HG03159 (cell line): ENCODE measurements at regions not wholly inside any gene's neighbourhood (a gene's known extent, or its start where the extent isn't known, plus 50 kb on each side); places are given as distances from the start of the nearest gene placed in this dataset.

ENCODE experiments used
- ATAC-seq: cut with Tn5 transposase; IDR thresholded peaks from one replicate; pipeline ENCODE4 v1.9.1; 2021; ENCODE audit warnings: mild to moderate bottlenecking, moderate library complexity; ENCODE audit not compliant: unreplicated experiment

DNA sequence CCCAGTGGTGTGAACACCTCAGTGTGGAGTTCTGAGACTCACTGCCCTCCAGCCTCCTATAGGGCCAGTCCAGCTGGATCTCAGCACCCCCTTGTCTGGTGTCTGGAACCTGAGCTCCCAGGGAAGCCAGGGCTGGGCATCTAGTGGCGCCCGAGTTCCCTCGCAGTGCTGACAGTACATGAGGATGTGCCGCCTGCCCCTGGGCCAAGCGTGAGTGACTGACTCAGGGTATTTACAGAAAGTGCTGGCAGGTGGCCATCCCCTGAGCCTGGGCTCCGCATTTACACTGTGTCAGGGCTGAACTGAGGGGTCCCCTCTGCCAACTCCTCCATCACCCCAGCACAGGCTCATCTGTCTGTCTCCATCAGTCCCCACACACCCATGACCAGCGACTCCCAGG lies 185.3 kb downstream of the BRD1 start:
- no peak for ATAC-seq

DNA sequence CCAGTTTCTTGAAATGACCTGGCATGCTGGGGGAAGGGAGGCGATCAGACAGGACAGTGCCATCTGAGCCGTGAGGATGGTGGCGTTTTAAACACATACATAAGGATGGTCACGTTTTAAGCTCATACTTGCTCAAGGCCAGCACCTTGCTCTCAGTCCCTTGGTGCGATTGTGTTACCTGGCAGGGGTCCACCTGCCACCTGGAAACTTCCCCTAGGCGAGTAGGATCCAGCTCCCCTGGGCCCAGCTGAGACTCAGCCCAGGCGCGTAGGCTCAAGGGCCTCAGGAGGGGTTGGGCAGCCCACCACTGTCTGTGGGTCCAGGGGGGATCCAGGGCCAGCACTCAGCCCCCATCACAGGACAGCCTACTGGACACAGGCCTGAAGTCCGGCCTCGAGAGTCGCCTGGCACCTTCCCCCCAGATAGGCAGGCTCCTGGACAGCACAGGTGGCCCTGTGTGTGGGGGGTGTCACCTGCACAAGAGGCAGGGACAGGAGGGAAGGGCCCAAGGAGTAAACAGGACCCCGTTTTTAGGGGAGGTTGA lies 185.8 kb downstream of the BRD1 start:
- no peak for ATAC-seq

- ATAC-seq, result no peak
Observed at GRCh38 chr22:49640366-49641095, 187.1 kb downstream of the BRD1 start.

GRCh38 chr22:49639956-49640355 lies 187.7 kb downstream of the BRD1 start:
- ATAC-seq, result no peak

DNA sequence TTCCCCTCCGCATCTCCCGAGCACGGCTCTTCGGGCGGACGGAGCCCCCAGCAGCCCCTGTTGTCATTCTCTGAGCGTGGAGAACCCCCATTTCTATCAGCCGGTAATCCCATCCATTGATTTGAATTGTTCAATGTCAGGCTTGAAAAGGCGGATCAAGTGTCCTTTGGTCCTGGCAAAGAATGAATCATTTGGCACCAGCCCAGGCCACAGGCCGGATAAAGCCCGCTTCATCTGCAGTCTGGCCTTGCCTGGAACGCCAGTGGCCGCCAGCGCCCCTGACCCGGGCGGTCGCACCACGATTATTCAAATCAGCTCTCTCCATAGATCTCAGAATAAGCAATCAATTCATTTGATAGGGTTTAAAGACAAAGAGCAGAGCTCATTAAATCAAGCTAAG lies 188.9 kb downstream of the BRD1 start:
- ATAC-seq, result no peak

- ATAC-seq, result no peak
Observed at GRCh38 chr22:49638001-49638400, 189.7 kb downstream of the BRD1 start.

GRCh38 chr22:49637255-49637760 lies 190.4 kb downstream of the BRD1 start:
- ATAC-seq, result no peak

DNA sequence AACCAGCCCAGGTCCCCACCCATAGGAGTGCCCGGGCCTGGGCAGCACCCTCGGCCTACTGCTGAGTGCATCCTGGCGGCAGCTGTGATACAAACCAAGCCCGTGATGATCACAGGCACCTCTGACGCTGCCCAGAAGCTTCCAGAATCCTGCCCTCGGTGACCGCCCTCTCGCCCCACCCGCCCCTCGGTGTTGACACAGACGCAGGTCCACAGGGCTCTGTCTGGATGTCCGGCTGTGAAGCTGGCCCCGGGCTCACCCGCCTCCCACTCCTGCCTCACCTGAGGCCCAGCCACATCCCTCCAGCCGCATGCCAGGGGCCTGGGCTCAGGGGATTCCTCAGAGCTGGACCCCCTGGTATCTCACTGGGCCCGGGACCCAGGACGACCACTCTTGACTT lies 191.0 kb downstream of the BRD1 start:
- ATAC-seq, result no peak

DNA sequence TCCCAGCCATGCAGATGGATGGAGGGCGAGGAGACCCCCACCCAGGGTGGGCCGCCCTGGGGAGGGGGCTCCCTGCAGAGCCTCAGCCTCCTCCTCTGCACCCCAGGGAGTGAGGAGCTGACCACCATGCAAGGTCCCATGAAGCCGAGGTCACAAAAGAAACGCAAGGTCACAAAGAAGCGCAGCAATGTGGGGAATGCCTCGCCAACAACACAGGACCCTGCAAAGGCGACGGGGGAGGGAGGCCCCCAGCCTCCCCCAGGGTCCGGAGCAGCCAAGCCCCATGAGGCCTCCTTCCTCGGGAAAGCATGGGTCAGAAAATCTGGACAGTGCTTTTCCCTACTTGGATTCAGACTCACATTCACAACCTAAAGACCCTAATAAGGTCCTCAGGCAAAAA lies 191.5 kb downstream of the BRD1 start:
- no peak for ATAC-seq

- ATAC-seq, result no peak
Observed at GRCh38 chr22:49634006-49634772, 193.5 kb downstream of the BRD1 start.

GRCh38 chr22:49633010-49633324 lies 194.7 kb downstream of the BRD1 start:
- ATAC-seq, result no peak

GRCh38 chr22:49632199-49633009 lies 195.3 kb downstream of the BRD1 start:
- no peak for ATAC-seq

DNA sequence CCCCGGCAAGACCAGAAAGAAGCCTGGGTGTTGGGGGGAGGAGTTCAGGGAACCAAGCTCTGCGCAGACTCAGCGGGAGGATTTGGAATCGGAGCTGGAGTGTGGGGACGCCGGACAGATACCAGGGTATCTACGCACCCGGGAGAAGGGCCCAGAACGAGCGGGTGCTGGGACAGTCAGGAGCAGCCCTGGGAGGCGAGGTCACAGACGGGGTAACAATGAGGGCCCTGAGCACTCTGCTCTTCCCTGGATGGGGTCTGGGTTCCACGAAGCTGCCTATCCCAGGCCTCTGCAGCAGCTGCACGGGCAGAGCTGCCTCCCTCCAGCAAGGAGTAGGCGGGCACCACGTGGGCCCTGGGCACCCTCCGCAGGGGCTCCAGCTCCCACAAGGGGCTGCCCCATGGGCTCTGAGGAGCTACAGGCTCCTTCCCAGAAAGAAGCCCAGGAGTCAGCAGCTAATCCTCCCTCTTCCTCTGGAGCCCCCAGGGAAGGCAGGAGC lies 197.2 kb downstream of the BRD1 start:
- ATAC-seq, result no peak

DNA sequence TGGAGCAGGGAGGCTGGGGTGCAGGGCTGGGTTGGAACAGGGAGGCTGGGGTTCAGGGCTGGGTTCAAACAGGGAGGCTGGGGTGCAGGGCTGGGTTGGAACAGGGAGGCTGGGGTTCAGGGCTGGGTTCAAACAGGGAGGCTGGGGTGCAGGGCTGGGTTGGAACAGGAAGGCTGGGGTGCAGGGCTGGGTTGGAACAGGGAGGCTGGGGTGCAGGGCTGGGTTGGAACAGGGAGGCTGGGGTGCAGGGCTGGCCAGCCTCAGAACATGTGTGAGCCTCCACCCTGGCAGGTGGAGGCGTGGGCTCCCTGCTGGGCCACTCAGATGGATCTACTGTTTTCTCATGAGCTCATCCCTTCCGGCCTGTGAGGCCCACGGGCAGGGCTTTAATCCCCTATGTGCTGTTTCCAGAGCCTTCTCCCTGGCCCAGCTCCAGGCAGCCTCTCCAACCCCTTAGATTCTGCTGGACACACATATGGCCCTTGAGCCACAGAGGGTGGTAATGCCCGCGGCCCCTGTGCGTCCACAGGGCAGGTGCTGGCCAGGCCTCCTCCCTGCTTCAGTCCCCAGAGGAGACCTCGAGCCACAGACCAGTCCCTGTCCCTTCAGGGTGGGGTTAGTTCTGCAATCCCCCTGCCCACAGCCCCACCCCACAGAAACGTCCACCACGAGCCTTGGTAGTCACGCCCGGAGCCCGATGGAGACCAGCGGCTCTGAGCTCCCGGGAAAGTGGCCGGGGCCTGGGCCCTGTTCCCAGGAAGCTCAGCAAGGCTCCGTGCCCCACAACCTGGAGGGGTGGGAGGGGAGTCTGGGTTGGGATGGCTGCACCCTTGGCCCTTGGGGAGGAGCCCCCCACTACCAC lies 197.9 kb downstream of the BRD1 start:
- no peak for ATAC-seq

DNA sequence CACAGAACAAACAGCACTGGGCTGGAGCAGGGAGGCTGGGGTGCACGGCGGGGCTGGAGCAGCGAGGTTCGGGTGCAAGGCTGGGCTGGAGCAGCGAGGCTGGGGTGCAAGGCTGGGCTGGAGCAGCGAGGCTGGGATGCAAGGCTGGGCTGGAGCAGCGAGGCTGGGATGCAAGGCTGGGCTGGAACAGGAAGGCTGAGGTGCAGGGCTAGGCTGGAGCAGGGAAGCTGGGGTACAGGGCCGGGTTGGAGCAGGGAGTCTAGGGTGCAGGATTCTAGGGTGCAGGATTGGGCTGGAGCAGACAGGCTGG lies 198.5 kb downstream of the BRD1 start:
- ATAC-seq, result no peak

DNA sequence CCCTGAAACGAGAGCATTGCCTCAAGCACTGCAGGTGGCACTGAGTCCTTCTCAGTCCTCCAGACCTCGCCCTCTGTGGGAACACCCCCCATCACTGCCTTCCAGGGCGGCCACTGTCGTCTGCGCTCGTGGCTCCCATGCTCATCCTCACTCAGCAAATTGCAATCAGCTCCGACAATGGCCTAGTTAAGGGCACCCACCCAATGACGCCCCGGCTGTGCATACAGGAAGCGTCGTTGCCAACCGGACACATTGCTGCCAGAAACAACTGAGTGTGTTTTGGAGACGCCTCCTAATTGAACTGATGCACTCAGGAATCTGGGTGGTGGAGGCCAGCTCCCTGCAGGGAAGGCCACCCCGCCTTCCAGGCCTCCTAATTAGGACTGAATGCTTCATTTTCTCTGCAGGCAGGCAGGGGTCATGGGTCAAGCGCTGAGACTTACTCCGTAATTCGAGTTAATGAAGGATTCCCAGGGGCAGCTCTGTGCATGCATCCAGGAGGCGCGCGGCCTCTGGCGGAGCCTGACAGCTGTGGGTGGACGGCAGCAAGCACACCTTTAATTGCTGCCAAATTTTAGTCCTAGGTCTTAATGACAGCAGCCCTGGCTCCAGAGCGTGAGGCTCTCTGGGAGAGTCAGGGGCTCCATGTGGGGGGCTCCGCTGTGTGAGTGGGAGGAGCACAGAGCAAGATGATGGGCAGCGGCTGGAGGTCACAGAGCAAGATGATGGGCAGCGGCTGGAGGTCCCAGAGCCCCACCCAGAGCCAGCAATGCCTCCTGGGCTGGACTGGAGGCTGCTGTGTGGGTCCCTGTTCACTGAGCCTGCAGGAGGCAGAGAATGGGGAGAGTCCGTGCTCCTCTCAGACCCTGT lies 199.0 kb downstream of the BRD1 start:
- ATAC-seq, result no peak

- ATAC-seq, result no peak
Observed at GRCh38 chr22:49627217-49628181, 200.2 kb downstream of the BRD1 start.
